ENCODE measurements at regions not wholly inside any gene's neighbourhood (a gene's known extent, or its start where the extent isn't known, plus 50 kb on each side); places are given as distances from the start of the nearest gene placed in this dataset.

GRCh38 chr16:80166082-80166481, 374.7 kb upstream of the DYNLRB2 start:
- Mint-ChIP-seq H3K27ac (no peak overlapping the region), H3K4me1 (no peaks in the 10 kb centered on the region), H3K36me3 (no peaks in the 10 kb centered on the region), H3K4me3 (no peak overlapping the region), H3K9me3 (peaks cover 0 to 3% (median 0%) of the 10 kb centered on the region in 7 donors), H3K27me3 (peaks cover 12% of the 10 kb centered on the region)
- H3K27ac ChIP-seq (ENCODE audit: insufficient read depth, low read length, poor library complexity, severe bottlenecking): no peak overlapping the region
- H3K4me1 ChIP-seq (ENCODE audit: control insufficient read depth, insufficient read depth, low read length, poor library complexity, severe bottlenecking): no peaks in the 10 kb centered on the region
- H3K36me3 ChIP-seq (ENCODE audit: control insufficient read depth, insufficient read depth, low read length): no peaks in the 10 kb centered on the region
- ATAC-seq (ENCODE audit: low read depth in 2 of 2) (no peak), DNase-seq (no peak)
- no peak overlapping the region for H3K4me3 ChIP-seq (ENCODE audit: low read depth, low read length)
- H3K27me3 ChIP-seq (ENCODE audit: control insufficient read depth, insufficient read depth, low read length): no peaks in the 10 kb centered on the region
- no peaks in the 10 kb centered on the region for H3K9me3 ChIP-seq (ENCODE audit: control insufficient read depth in 2 of 2, low read length in 2 of 2)

GRCh38 chr16:80164966-80165550, 375.7 kb upstream of the DYNLRB2 start:
- Mint-ChIP-seq H3K36me3 (no peaks in the 10 kb centered on the region), H3K9me3 (peaks cover 0 to 3% (median 0%) of the 10 kb centered on the region in 7 donors), H3K27me3 (peaks cover 10% of the 10 kb centered on the region), H3K4me3 (no peak overlapping the region), H3K27ac (no peak overlapping the region), H3K4me1 (no peaks in the 10 kb centered on the region)
- Histone ChIP-seq H3K4me1 (ENCODE audit: control insufficient read depth, insufficient read depth, low read length, poor library complexity, severe bottlenecking) (no peaks in the 10 kb centered on the region), H3K27me3 (ENCODE audit: control insufficient read depth, insufficient read depth, low read length) (no peaks in the 10 kb centered on the region), H3K36me3 (ENCODE audit: control insufficient read depth, insufficient read depth, low read length) (no peaks in the 10 kb centered on the region), H3K4me3 (ENCODE audit: low read depth, low read length) (no peak overlapping the region), H3K27ac (ENCODE audit: insufficient read depth, low read length, poor library complexity, severe bottlenecking) (no peak overlapping the region), H3K9me3 (ENCODE audit: control insufficient read depth in 2 of 2, low read length in 2 of 2) (no peaks in the 10 kb centered on the region)
- ATAC-seq (ENCODE audit: low read depth in 2 of 2): no peak
- no peak for DNase-seq

- Mint-ChIP-seq H3K4me1 (no peaks in the 10 kb centered on the region), H3K27me3 (peaks cover 5% of the 10 kb centered on the region), H3K36me3 (no peaks in the 10 kb centered on the region), H3K4me3 (no peak overlapping the region), H3K27ac (no peak overlapping the region), H3K9me3 (peaks cover 0 to 3% (median 0%) of the 10 kb centered on the region in 7 donors)
- no peak for ATAC-seq (ENCODE audit: low read depth in 2 of 2)
- Histone ChIP-seq H3K4me1 (ENCODE audit: control insufficient read depth, insufficient read depth, low read length, poor library complexity, severe bottlenecking) (no peaks in the 10 kb centered on the region), H3K36me3 (ENCODE audit: control insufficient read depth, insufficient read depth, low read length) (no peaks in the 10 kb centered on the region), H3K9me3 (ENCODE audit: control insufficient read depth in 2 of 2, low read length in 2 of 2) (no peaks in the 10 kb centered on the region), H3K27ac (ENCODE audit: insufficient read depth, low read length, poor library complexity, severe bottlenecking) (no peak overlapping the region), H3K27me3 (ENCODE audit: control insufficient read depth, insufficient read depth, low read length) (no peaks in the 10 kb centered on the region), H3K4me3 (ENCODE audit: low read depth, low read length) (no peak overlapping the region)
- no peak for DNase-seq
Observed at GRCh38 chr16:80163339-80163738, 377.5 kb upstream of the DYNLRB2 start.

GRCh38 chr16:80161799-80162739, 378.7 kb upstream of the DYNLRB2 start:
- H3K27me3 Mint-ChIP-seq: peaks cover 9% of the 10 kb centered on the region
- H3K4me1 Mint-ChIP-seq: no peaks in the 10 kb centered on the region
- peaks cover 0 to 3% (median 0%) of the 10 kb centered on the region in 7 donors for H3K9me3 Mint-ChIP-seq

GRCh38 chr16:80158766-80159165, 382.0 kb upstream of the DYNLRB2 start:
- Mint-ChIP-seq H3K4me1 (no peaks in the 10 kb centered on the region), H3K36me3 (no peaks in the 10 kb centered on the region), H3K9me3 (peaks cover 0 to 3% (median 0%) of the 10 kb centered on the region in 7 donors), H3K27ac (no peak overlapping the region), H3K27me3 (peaks cover 14% of the 10 kb centered on the region), H3K4me3 (no peak overlapping the region)
- ATAC-seq (ENCODE audit: low read depth in 2 of 2) (no peak), DNase-seq (no peak)
- no peak overlapping the region for H3K27ac ChIP-seq (ENCODE audit: insufficient read depth, low read length, poor library complexity, severe bottlenecking)
- H3K4me3 ChIP-seq (ENCODE audit: low read depth, low read length): no peak overlapping the region
- H3K4me1 ChIP-seq (ENCODE audit: control insufficient read depth, insufficient read depth, low read length, poor library complexity, severe bottlenecking): no peaks in the 10 kb centered on the region
- no peaks in the 10 kb centered on the region for H3K9me3 ChIP-seq (ENCODE audit: control insufficient read depth in 2 of 2, low read length in 2 of 2)
- no peaks in the 10 kb centered on the region for H3K27me3 ChIP-seq (ENCODE audit: control insufficient read depth, insufficient read depth, low read length)
- H3K36me3 ChIP-seq (ENCODE audit: control insufficient read depth, insufficient read depth, low read length): no peaks in the 10 kb centered on the region

More at GRCh38 chr16:80161799-80162739, 378.7 kb upstream of the DYNLRB2 start:
- Mint-ChIP-seq H3K27ac (no peak overlapping the region), H3K4me3 (no peak overlapping the region), H3K36me3 (no peaks in the 10 kb centered on the region)
- Histone ChIP-seq H3K4me3 (ENCODE audit: low read depth, low read length) (no peak overlapping the region), H3K27me3 (ENCODE audit: control insufficient read depth, insufficient read depth, low read length) (no peaks in the 10 kb centered on the region), H3K9me3 (ENCODE audit: control insufficient read depth in 2 of 2, low read length in 2 of 2) (no peaks in the 10 kb centered on the region), H3K4me1 (ENCODE audit: control insufficient read depth, insufficient read depth, low read length, poor library complexity, severe bottlenecking) (no peaks in the 10 kb centered on the region), H3K36me3 (ENCODE audit: control insufficient read depth, insufficient read depth, low read length) (no peaks in the 10 kb centered on the region), H3K27ac (ENCODE audit: insufficient read depth, low read length, poor library complexity, severe bottlenecking) (no peak overlapping the region)
- DNase-seq (no peak), ATAC-seq (ENCODE audit: low read depth in 2 of 2) (no peak)

- Mint-ChIP-seq H3K9me3 (peaks cover 0 to 7% (median 0%) of the 10 kb centered on the region in 7 donors), H3K27ac (no peak overlapping the region), H3K4me3 (no peak overlapping the region), H3K4me1 (no peaks in the 10 kb centered on the region), H3K36me3 (no peaks in the 10 kb centered on the region), H3K27me3 (peaks cover 16% of the 10 kb centered on the region)
- Histone ChIP-seq H3K4me3 (ENCODE audit: low read depth, low read length) (no peak overlapping the region), H3K9me3 (ENCODE audit: control insufficient read depth in 2 of 2, low read length in 2 of 2) (no peaks in the 10 kb centered on the region), H3K27ac (ENCODE audit: insufficient read depth, low read length, poor library complexity, severe bottlenecking) (no peak overlapping the region), H3K4me1 (ENCODE audit: control insufficient read depth, insufficient read depth, low read length, poor library complexity, severe bottlenecking) (no peaks in the 10 kb centered on the region), H3K36me3 (ENCODE audit: control insufficient read depth, insufficient read depth, low read length) (no peaks in the 10 kb centered on the region), H3K27me3 (ENCODE audit: control insufficient read depth, insufficient read depth, low read length) (no peaks in the 10 kb centered on the region)
- DNase-seq: no peak
- no peak for ATAC-seq (ENCODE audit: low read depth in 2 of 2)
Observed at GRCh38 chr16:80151722-80152111, 389.1 kb upstream of the DYNLRB2 start.

GRCh38 chr16:80150978-80151721, 389.6 kb upstream of the DYNLRB2 start:
- H3K27me3 Mint-ChIP-seq: peaks cover 16% of the 10 kb centered on the region
- no peaks in the 10 kb centered on the region for H3K4me1 Mint-ChIP-seq
- peaks cover 0 to 7% (median 0%) of the 10 kb centered on the region in 7 donors for H3K9me3 Mint-ChIP-seq
- H3K27ac Mint-ChIP-seq: no peak overlapping the region
- ATAC-seq (ENCODE audit: low read depth in 2 of 2) (no peak), DNase-seq (no peak)
- no peak overlapping the region for H3K4me3 Mint-ChIP-seq
- no peaks in the 10 kb centered on the region for H3K9me3 ChIP-seq (ENCODE audit: control insufficient read depth in 2 of 2, low read length in 2 of 2)
- H3K27ac ChIP-seq (ENCODE audit: insufficient read depth, low read length, poor library complexity, severe bottlenecking): no peak overlapping the region
- H3K27me3 ChIP-seq (ENCODE audit: control insufficient read depth, insufficient read depth, low read length): no peaks in the 10 kb centered on the region
- H3K4me3 ChIP-seq (ENCODE audit: low read depth, low read length): no peak overlapping the region
- no peaks in the 10 kb centered on the region for H3K36me3 Mint-ChIP-seq
- H3K36me3 ChIP-seq (ENCODE audit: control insufficient read depth, insufficient read depth, low read length): no peaks in the 10 kb centered on the region
- no peaks in the 10 kb centered on the region for H3K4me1 ChIP-seq (ENCODE audit: control insufficient read depth, insufficient read depth, low read length, poor library complexity, severe bottlenecking)

All from CD4-positive, CD25-positive, alpha-beta regulatory T cell (primary cell).